H9 (cell line): ENCODE measurements at regions not wholly inside any gene's neighbourhood (a gene's known extent, or its start where the extent isn't known, plus 50 kb on each side); places are given as distances from the start of the nearest gene placed in this dataset.

Source experiments
- DNase-seq: peaks from one replicate; pipeline ENCODE4 v3.0.0-alpha.2; 2017
- H2AFZ ChIP-seq: one replicate; pipeline ENCODE4 v1.6.1; 2013; ENCODE audit warnings: mild to moderate bottlenecking, low read length, control low read depth, moderate library complexity
- H2AK5ac ChIP-seq: 2 replicates; pipeline ENCODE4 v1.6.1; 2013; ENCODE audit warnings: low read length, control low read depth, mixed read lengths; ENCODE audit not compliant: insufficient read length
- H2BK120ac ChIP-seq: one replicate; pipeline ENCODE4 v1.6.1; 2013; ENCODE audit warnings: low read depth, mild to moderate bottlenecking, low read length, control low read depth, inconsistent platforms; ENCODE audit not compliant: poor library complexity, severe bottlenecking
- H2BK12ac ChIP-seq: 2 replicates; pipeline ENCODE4 v1.6.1; 2013; ENCODE audit warnings: low read length, control low read depth, mixed read lengths, low read depth; ENCODE audit not compliant: insufficient read length
- H2BK15ac ChIP-seq: 2 replicates; pipeline ENCODE4 v1.6.1; 2013; ENCODE audit warnings: low read depth, low read length, control low read depth
- H2BK20ac ChIP-seq: one replicate; pipeline ENCODE4 v1.6.1; 2013; ENCODE audit warnings: low read depth, mild to moderate bottlenecking, low read length, control low read depth, inconsistent platforms; ENCODE audit not compliant: poor library complexity, severe bottlenecking
- H2BK5ac ChIP-seq: 2 replicates; pipeline ENCODE4 v1.6.1; 2013; ENCODE audit warnings: low read length, control low read depth, mixed read lengths; ENCODE audit not compliant: insufficient read length
- H3K14ac ChIP-seq: 2 replicates; pipeline ENCODE4 v1.6.1; 2013; ENCODE audit warnings: low read length, control low read depth; ENCODE audit not compliant: insufficient read depth
- H3K18ac ChIP-seq: 2 replicates; pipeline ENCODE4 v1.6.1; 2013; ENCODE audit warnings: low read depth, mild to moderate bottlenecking, mixed read lengths, low read length, control low read depth; ENCODE audit not compliant: insufficient read length
- H3K23ac ChIP-seq: 2 replicates; pipeline ENCODE4 v1.6.1; 2013; ENCODE audit warnings: low read length, control low read depth, mixed read lengths, low read depth; ENCODE audit not compliant: insufficient read length
- H3K23me2 ChIP-seq: 2 replicates; pipeline ENCODE4 v1.6.1; 2013; ENCODE audit warnings: low read depth, mild to moderate bottlenecking, mixed read lengths, low read length, control low read depth; ENCODE audit not compliant: insufficient read length, poor library complexity, severe bottlenecking
- H3K27ac ChIP-seq: 2 replicates; pipeline ENCODE4 v1.5.1; 2013; ENCODE audit warnings: low read length, control low read depth, mixed read lengths, low read depth; ENCODE audit not compliant: insufficient read length
- H3K27me3 ChIP-seq: 2 replicates; pipeline ENCODE4 v1.6.1; 2013; ENCODE audit warnings: low read length, control low read depth, inconsistent platforms; ENCODE audit not compliant: insufficient read depth
- H3K4ac ChIP-seq: 2 replicates; pipeline ENCODE4 v1.6.1; 2013; ENCODE audit warnings: low read depth, mild to moderate bottlenecking, control low read depth, inconsistent platforms, low read length, moderate library complexity
- H3K4me1 ChIP-seq: 2 replicates; pipeline ENCODE4 v1.6.1; 2013; ENCODE audit warnings: low read length, control low read depth, inconsistent platforms; ENCODE audit not compliant: insufficient read depth
- H3K4me2 ChIP-seq: 2 replicates; pipeline ENCODE4 v1.6.1; 2013; ENCODE audit warnings: low read length, control low read depth, mixed read lengths; ENCODE audit not compliant: insufficient read length, insufficient read depth
- H3K56ac ChIP-seq: 2 replicates; pipeline ENCODE4 v1.6.1; 2013; ENCODE audit warnings: low read depth, mild to moderate bottlenecking, mixed read lengths, low read length, control low read depth; ENCODE audit not compliant: insufficient read length
- H3K79me1 ChIP-seq: 2 replicates; pipeline ENCODE4 v1.6.1; 2013; ENCODE audit warnings: low read depth, mild to moderate bottlenecking, moderate library complexity, low read length, control low read depth, inconsistent platforms; ENCODE audit not compliant: insufficient read depth, poor library complexity, severe bottlenecking
- H3K79me2 ChIP-seq: 2 replicates; pipeline ENCODE4 v1.6.1; 2013; ENCODE audit warnings: low read length, control low read depth, inconsistent platforms; ENCODE audit not compliant: insufficient read depth
- H3K9ac ChIP-seq: 2 replicates; pipeline ENCODE4 v1.6.1; 2013; ENCODE audit warnings: low read length, control low read depth, mixed read lengths; ENCODE audit not compliant: insufficient read length; ENCODE audit errors: extremely low read depth
- H3K9me3 ChIP-seq: one replicate; pipeline ENCODE4 v1.6.1; 2013; ENCODE audit warnings: low read depth, low read length, inconsistent platforms; ENCODE audit not compliant: control insufficient read depth
- H3T11ph ChIP-seq: one replicate; pipeline ENCODE4 v1.6.1; 2013; ENCODE audit warnings: mild to moderate bottlenecking, low read length, control low read depth, inconsistent platforms
- H4K20me1 ChIP-seq: one replicate; pipeline ENCODE4 v1.6.1; 2013; ENCODE audit not compliant: control insufficient read depth, insufficient read length, insufficient read depth
- H4K5ac ChIP-seq: 2 replicates; pipeline ENCODE4 v1.6.1; 2013; ENCODE audit warnings: low read depth, mild to moderate bottlenecking, mixed read lengths, low read length, control low read depth; ENCODE audit not compliant: insufficient read length
- H4K8ac ChIP-seq: replicated peaks from 2 replicates; pipeline ENCODE4 v1.6.1; 2013; ENCODE audit warnings: low read length, control low read depth, mixed read lengths, low read depth; ENCODE audit not compliant: insufficient read length
- H4K91ac ChIP-seq: 2 replicates; pipeline ENCODE4 v1.6.1; 2013; ENCODE audit warnings: low read depth, mild to moderate bottlenecking, moderate library complexity, mixed read lengths, low read length, control low read depth; ENCODE audit not compliant: insufficient read length
- H3K27ac Mint-ChIP-seq, 3 experiments: 2 replicates in 2 of 3; 3 replicates in 1 of 3; pipeline ENCODE4 v1.8.0; 2020 to 2021; ENCODE audit warnings: mixed read lengths in 3 of 3, mild to moderate bottlenecking in 1 of 3, moderate library complexity in 1 of 3
- H3K27me3 Mint-ChIP-seq: 2 replicates; pipeline ENCODE4 v1.8.0; 2021; ENCODE audit warnings: low read depth, mild to moderate bottlenecking, moderate library complexity, mixed read lengths
- H3K36me3 Mint-ChIP-seq, 3 experiments: 2 replicates in 2 of 3; 3 replicates in 1 of 3; pipeline ENCODE4 v1.8.0; 2020 to 2021; ENCODE audit warnings: low read depth in 3 of 3, mixed read lengths in 3 of 3; ENCODE audit not compliant: insufficient read depth in 1 of 3
- H3K4me1 Mint-ChIP-seq, 2 experiments: 2 replicates each; pipeline ENCODE4 v1.8.0; 2020; ENCODE audit warnings: mixed read lengths in 2 of 2
- H3K4me3 Mint-ChIP-seq, 2 experiments: 2 replicates in 1 of 2; 3 replicates in 1 of 2; pipeline ENCODE4 v1.8.0; 2020 to 2021; ENCODE audit warnings: mild to moderate bottlenecking in 2 of 2, mixed read lengths in 2 of 2, moderate library complexity in 1 of 2
- H3K9me3 Mint-ChIP-seq, 2 experiments: 2 replicates in 1 of 2; 3 replicates in 1 of 2; pipeline ENCODE4 v1.8.0; 2020; ENCODE audit warnings: mild to moderate bottlenecking in 2 of 2, mixed read lengths in 2 of 2, moderate library complexity in 1 of 2
- CTCF ChIP-seq: fragments of 200-600 bp; sonication (generic); conservative IDR thresholded peaks from 3 replicates; pipeline ENCODE4 v1.8.0; 2021; ENCODE audit warnings: antibody characterized with exemption, mild to moderate bottlenecking
- WGBS: extraction: QIAGEN DNeasy Blood & Tissue Kit; methylation state at CpG from one replicate; pipeline ENCODE4 v1.1.7; 2013; ENCODE audit warnings: missing lambda C conversion rate, low lambda C conversion rate, mixed read lengths; ENCODE audit not compliant: insufficient read length; ENCODE audit errors: extremely low coverage; 5-methylcytosine and 5-hydroxymethylcytosine counted together

GRCh38 chr7:57385668-57386067 lies 64.3 kb upstream of the ZNF716 start:
- H4K8ac ChIP-seq, result no peak overlapping the region
- no peak overlapping the region for H3K14ac ChIP-seq
- no peak overlapping the region for H2BK20ac ChIP-seq
- H2BK5ac ChIP-seq, result no peak overlapping the region
- no peaks in the 10 kb centered on the region for H3K4me1 ChIP-seq
- no peaks in the 10 kb centered on the region for H3K79me1 ChIP-seq
- no peak overlapping the region for H2BK12ac ChIP-seq
- H3K79me2 ChIP-seq, result no peaks in the 10 kb centered on the region
- H3K27me3 Mint-ChIP-seq, result peaks cover 4% of the 10 kb centered on the region
- H3K9ac ChIP-seq, result no peak overlapping the region
- H3K4me2 ChIP-seq, result no peak overlapping the region
- WGBS, result no CpG with 5 or more reads among the region's 5 CpGs
- no peak overlapping the region for H4K91ac ChIP-seq
- H4K20me1 ChIP-seq, result no peaks in the 10 kb centered on the region
- no peak overlapping the region for H3K4ac ChIP-seq
- no peak for TF ChIP-seq CTCF
- DNase-seq, result no peak
- H3K23ac ChIP-seq, result no peak overlapping the region
- H3T11ph ChIP-seq, result no peak overlapping the region
- H2BK120ac ChIP-seq, result no peak overlapping the region
- H4K5ac ChIP-seq, result no peak overlapping the region
- no peak overlapping the region for H3K27ac Mint-ChIP-seq
- peaks cover 93% of the 10 kb centered on the region for H3K9me3 ChIP-seq
- H2AFZ ChIP-seq, result no peak overlapping the region
- no peak overlapping the region for H2BK15ac ChIP-seq
- no peak overlapping the region for H2AK5ac ChIP-seq
- no peak overlapping the region for H3K4me3 Mint-ChIP-seq
- H3K56ac ChIP-seq, result no peak overlapping the region
- H3K27ac ChIP-seq, result no peak overlapping the region
- H3K18ac ChIP-seq, result no peak overlapping the region
- H3K27me3 ChIP-seq, result no peaks in the 10 kb centered on the region
- H3K4me1 Mint-ChIP-seq, result no peaks in the 10 kb centered on the region
- H3K36me3 Mint-ChIP-seq, result peaks cover 25 to 44% (median 28%) of the 10 kb centered on the region in 3 experiments
- H3K23me2 ChIP-seq, result no peaks in the 10 kb centered on the region
- peaks cover 91 to 97% of the 10 kb centered on the region in 2 experiments for H3K9me3 Mint-ChIP-seq
